NCI-H226 (cell line): ENCODE measurements at regions not wholly inside any gene's neighbourhood (a gene's known extent, or its start where the extent isn't known, plus 50 kb on each side); places are given as distances from the start of the nearest gene placed in this dataset.
"Not testable (repeated sequence)": the region's sequence is repeated elsewhere in the genome, so short reads cannot be mapped to it uniquely, and the experiment has no call there.

Source experiments
- DNase-seq: peaks from one replicate; pipeline ENCODE4 v3.0.0-alpha.2; 2015

DNA sequence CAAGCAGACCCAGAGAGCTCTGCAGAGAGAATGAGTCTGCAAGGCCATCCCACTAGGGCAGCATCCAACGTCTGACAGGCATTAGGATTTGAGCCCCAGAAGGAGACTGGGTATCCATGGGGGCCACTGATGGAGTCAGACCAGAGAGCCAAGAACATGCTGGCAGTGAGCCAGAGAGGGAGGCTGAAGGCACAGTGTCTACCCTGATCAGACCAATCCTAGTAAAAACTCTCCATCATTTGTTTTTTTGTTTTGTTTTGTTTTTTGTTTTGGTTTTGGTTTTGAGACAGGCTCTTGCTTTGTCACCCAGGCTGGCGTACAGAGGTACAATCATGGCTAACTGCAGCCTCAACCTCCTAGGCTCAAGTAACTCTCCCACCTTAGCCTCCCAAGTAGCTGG, 133.1 kb upstream of the LYZL2 start:
- DNase-seq: no peak

- no peak for DNase-seq
Measured at GRCh38 chr10:30759423-30759822, 129.9 kb upstream of the LYZL2 start.

DNA sequence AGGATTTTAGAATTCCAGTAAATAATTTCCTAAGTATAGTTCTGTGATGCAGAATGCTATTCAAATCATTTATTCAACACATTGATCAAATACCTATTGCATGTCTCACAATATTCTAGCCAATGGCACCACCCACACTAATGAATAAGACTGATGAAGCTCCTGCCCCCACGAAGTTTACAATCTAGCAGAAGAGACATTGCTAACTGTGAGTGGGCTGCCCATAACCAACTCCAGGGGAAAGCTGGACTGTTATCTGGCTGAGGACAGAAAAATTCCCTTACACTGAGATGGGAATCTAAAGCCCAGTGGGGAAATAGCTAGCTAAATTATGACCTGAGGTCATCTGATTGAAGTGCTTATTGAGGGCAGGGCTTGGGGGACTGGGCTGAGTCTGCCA, 128.8 kb upstream of the LYZL2 start:
- no peak for DNase-seq

- no peak for DNase-seq
Measured at GRCh38 chr10:30756896-30757295, 127.3 kb upstream of the LYZL2 start.

GRCh38 chr10:30756151-30756550, 126.6 kb upstream of the LYZL2 start:
- no peak for DNase-seq

DNA sequence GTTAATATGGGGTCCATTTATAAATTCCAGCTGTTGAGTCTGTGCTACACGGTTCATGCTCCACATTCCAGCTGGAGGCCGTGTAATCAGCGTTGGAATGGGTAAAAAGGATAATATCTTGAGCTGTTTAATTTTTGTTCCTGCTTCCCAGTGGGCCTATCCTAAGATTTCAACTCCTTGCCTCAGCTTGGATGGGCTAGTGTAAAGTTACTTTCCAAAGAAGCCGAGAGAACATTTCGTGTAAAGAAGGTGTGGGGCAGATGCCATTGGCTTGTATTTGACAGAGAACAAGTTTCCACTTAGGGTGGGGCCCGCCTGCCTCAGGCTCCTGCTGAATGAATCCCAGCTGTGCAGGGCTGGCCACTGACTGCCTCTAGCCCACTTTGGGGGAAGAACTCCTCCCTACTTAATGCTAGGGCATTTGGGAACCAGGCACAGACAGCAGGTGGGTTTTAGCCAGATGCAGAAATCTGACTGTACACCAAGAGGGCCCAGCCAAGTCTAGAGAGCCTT, 125.9 kb upstream of the LYZL2 start:
- DNase-seq: no peak

DNA sequence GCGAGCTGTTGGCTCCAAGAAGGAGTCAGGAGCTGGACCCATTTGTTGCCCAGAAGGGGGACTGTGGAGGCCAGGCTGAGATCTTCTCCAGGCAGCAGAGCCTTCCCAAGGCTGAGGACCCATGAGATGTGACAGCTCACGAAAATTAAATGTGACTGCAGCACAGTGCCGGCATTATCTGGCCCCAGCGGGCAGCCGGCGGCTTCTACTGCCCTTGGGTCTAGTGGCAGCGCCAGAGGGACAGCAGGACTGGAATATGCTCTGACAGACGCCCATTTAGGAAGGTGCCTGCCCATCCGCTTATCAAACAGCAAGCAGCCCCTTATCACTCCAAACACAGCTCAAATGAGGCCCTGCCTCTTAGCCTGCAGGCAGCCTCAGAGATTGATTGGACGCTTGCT, 122.9 kb upstream of the LYZL2 start:
- DNase-seq: no peak

DNA sequence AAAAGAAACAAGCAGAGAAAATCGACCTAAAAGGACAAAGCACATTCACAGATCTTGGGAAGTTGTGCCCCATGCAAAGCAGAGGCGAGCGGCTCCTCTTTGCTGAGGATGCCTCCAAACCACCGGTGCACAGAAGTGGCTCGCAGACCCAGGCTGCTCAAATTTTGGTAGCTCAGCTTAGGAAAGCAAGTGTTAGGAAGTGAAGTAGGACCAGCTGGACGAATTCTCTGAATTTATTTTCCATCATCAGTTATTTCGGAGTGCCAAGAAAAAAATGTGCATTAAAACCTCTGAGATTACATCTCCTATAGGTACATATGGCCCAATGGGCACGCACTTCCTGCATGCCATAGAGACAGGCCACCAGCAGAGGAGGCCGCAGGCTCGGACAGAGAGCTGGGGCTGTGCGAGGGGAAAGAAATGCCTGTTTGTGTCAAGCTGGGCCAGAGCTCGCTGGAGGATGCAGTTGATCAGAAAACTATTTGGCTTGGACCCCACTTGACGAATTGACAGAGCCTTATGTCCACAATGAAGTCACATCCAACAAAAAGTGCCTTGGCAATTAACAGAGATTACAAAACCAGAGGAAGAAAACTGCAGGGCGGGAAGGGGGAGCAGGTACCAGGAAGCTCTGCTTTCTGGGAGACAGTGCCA, 122.3 kb upstream of the LYZL2 start:
- DNase-seq: no peak

DNA sequence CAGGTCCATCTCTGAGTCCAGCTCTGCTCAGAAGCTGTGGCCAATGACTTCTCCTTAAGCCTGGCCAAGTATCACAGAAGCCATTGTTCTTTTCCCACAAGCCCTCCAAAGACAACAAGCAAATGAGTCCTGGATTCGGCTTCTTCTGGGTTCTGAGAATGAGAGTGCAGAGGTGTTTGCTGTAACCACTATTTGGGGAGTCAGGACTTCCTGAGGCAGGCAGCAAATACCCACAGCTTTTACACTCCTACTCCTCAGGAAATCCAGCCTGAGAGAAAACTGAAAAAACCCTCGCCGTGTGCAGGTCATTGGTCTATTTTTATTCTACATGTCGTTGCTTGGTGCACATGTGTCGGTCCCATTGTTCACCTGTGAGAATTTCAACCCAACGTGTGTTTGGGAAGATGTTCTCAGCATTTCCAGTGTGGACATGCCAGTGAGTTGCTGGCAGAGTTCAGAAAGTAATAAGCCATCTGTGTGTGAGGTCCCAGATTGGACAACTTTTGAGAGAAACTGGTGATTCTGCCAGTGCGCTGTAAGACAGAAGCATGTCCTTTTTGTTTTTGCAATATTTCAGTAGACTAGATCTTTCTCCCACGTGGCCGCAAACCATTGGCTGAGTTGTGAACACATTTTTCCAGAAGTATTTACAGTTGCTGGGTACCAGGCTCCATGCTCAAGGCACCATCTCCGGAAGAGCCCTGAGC, 121.6 kb upstream of the LYZL2 start:
- no peak for DNase-seq

DNA sequence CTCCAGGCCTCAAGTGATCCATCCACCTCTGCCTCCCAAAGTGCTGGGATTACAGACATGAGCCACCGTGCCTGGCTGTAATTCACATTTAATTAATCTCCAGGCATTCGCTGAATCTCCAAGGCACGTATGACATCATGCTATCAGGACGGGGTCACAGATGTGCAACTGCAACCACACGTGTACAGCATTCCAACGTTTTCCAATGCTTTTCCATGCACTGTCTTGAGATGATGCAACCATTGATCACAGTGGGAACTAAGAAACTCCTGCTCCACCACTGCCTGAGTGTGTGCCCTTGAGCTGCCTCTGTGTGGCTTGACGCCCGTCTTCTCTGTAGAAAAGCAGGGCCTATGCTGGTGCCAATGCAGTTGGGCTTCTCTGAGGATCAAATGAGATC, 119.8 kb upstream of the LYZL2 start:
- DNase-seq: no peak

DNA sequence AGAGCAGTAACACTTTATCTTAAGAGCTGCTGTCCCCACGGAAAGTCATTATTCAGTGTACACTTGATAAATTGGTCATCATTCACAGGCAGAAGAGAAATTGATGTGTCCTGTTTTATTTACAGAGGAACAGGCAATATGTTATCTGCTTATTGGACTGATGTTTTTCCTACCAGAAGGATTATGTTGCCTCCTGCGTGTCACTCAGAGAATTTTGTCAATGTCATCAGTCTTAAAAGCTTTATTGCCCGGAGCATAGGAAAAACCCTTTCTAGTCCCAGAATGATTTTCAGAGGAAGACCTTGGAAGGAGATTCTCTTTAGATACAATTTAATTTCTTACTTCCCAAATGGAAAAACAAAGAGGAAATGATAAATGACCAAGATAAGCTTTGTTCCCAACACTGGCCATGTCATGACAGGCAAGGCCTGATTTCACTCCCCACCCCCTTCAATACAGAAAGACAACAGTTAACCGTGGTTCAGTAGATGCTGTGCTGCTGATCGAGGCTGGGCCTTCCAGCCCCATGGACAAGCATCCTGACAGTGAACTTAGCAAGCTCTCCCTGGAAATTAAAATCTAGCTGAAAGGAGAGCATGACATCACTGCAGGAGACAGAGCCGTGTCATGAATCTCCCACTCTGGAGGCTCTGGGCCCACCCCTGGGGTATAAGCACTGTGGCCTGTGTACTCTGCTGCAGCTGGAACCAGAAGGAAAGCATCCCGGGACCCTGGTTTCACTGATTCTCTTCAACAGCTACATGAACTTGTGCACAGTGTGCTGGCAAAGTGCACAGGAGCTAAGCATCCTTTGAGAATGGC, 118.8 kb upstream of the LYZL2 start:
- DNase-seq: no peak

DNA sequence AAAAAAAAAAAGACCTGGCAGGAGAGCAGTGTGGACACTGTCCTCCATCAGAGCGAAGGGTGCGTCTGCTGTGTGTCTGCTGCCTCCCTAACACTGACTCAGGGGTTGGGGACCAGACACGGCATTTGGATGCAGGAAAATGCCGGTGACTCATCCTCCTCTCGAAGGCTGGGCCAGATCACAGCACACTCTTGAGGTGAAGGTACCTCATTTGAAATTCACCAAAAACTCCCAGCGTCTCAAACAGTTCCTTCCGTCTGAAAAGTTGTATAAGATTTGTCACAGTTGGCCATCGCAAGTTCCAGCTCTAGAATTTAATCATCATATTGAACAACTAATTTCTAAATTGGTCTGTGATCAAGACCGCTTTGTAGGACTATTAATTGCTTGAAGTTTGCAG, 118.1 kb upstream of the LYZL2 start:
- DNase-seq: no peak

- DNase-seq: no peak
Measured at GRCh38 chr10:30745953-30746352, 116.4 kb upstream of the LYZL2 start.

- no peak for DNase-seq
Measured at GRCh38 chr10:30744106-30744505, 114.6 kb upstream of the LYZL2 start.

GRCh38 chr10:30743586-30743985, 114.0 kb upstream of the LYZL2 start:
- DNase-seq: no peak

DNA sequence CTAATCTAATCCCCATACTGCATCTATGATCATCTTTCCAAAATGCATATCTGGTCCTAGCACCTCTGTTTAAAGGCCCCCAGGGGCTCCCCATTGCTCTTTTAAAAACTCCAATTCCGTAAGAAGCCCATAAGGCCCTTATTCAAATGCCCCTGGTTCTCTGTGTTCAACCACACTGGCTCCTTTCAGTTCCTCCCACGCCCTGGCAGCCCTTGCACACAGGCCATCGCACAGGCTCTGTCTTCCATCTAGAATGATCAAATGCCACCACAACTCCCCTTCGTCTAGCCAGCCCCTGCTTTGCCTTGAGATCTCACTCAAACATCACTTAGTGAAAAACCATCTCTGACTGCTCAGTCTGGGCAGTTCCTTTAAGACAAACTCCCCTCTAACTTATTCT, 112.9 kb upstream of the LYZL2 start:
- DNase-seq: no peak

- DNase-seq: not testable (repeated sequence)
Measured at GRCh38 chr10:30740774-30741173, 111.2 kb upstream of the LYZL2 start.

DNA sequence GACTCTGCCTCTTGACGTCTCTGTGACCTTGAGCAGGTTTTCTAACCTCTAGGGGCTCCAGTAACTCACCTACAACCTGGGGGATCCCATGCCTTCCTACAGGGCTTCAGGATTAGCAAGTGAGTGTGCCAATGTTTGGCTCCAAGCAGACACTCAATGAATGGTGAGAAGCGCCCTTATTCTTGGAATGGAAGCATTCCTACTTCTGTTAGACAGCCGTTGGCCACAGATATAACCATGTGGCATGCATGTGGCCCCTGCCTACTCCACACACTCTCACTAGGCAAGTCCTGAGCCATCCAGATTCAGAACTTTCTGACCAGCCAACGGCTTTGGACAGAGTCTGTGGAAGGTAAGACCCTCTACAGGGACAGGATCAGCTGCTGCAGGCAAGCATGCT, 108.9 kb upstream of the LYZL2 start:
- no peak for DNase-seq

GRCh38 chr10:30737931-30738391, 108.4 kb upstream of the LYZL2 start:
- no peak for DNase-seq

DNA sequence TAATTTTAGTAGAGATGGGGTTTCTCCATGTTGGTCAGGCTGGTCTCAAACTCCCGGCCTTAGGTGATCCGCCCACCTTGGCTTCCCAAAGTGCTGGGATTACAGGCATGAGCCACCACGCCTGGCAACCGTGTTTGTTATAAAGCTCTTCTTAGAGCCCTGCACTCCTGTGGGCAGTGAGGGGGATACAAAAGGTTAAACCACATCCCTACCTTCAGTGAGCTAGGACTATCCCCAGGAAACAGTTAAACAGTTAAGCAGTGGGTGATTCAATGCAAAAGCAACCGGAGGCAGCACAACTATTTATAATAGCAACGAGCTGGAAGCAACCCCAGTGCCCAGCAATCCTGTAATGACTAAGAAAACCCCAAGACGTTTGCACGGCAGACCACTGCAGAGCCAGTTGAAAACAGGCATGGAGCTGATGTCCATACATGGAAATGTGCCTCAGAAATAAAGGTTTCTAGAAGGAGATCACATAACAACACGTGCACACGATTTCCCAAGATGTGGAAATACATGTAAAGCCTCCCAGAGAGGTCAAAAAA, 107.2 kb upstream of the LYZL2 start:
- peak; percentile 89 for DNase-seq

- DNase-seq: no peak
Measured at GRCh38 chr10:30734901-30735300, 105.3 kb upstream of the LYZL2 start.

DNA sequence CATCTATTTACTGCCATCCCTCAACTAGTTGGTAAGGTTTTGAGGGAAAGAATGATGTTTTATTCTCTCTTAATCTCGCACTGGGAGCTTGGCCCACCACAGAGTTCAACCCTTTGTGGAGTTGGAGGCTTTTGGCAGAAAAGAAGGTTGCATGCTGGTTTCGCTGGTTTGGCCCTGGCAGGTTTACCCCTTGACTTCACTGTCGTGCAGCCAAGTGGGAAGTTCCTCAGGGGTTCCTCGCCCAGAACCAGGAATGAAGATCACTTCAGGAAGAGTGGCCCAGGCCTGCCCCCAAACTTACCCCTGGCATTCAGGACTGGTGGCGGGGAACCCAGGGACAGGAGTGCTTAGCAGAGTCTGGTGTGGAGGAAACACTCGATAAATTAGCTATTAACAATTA, 103.1 kb upstream of the LYZL2 start:
- DNase-seq: no peak

GRCh38 chr10:30731963-30732362, 102.4 kb upstream of the LYZL2 start:
- no peak for DNase-seq
